Effector memory CD4-positive, alpha-beta T cell (primary cell): ENCODE measurements at regions not wholly inside any gene's neighbourhood (a gene's known extent, or its start where the extent isn't known, plus 50 kb on each side); places are given as distances from the start of the nearest gene placed in this dataset.

ENCODE experiments used
- DNase-seq, 3 donors: peaks; one replicate each; pipeline ENCODE4 v3.0.0-alpha.2; 2020
- H3K27ac ChIP-seq: 2 replicates; pipeline ENCODE4 v1.7.0; 2013; ENCODE audit warnings: mild to moderate bottlenecking, low read length, moderate library complexity; ENCODE audit not compliant: insufficient read depth, poor library complexity, severe bottlenecking
- H3K27me3 ChIP-seq: replicated peaks from 2 replicates; pipeline ENCODE4 v1.7.0; 2013; ENCODE audit warnings: mild to moderate bottlenecking, low read length; ENCODE audit not compliant: insufficient read depth, control insufficient read depth, poor library complexity, severe bottlenecking
- H3K36me3 ChIP-seq: 2 replicates; pipeline ENCODE4 v1.7.0; 2013; ENCODE audit warnings: mild to moderate bottlenecking, low read length, moderate library complexity; ENCODE audit not compliant: control insufficient read depth, insufficient read depth
- H3K4me1 ChIP-seq: 2 replicates; pipeline ENCODE4 v1.7.0; 2013; ENCODE audit warnings: low read length, mild to moderate bottlenecking; ENCODE audit not compliant: control insufficient read depth, insufficient read depth, poor library complexity, severe bottlenecking
- H3K4me3 ChIP-seq: 2 replicates; pipeline ENCODE4 v1.7.0; 2013; ENCODE audit warnings: low read length, low read depth, mild to moderate bottlenecking; ENCODE audit not compliant: insufficient read depth, poor library complexity, severe bottlenecking
- H3K9me3 ChIP-seq: 2 replicates; pipeline ENCODE4 v1.7.0; 2013; ENCODE audit warnings: mild to moderate bottlenecking, low read length, moderate library complexity; ENCODE audit not compliant: control insufficient read depth

- H3K4me1 ChIP-seq: no peaks in the 10 kb centered on the region
- no peak overlapping the region for H3K4me3 ChIP-seq
- no peak overlapping the region for H3K27ac ChIP-seq
- no peaks in the 10 kb centered on the region for H3K36me3 ChIP-seq
- DNase-seq: no peak
- H3K27me3 ChIP-seq: no peaks in the 10 kb centered on the region
- no peaks in the 10 kb centered on the region for H3K9me3 ChIP-seq
Measured at GRCh38 chr4:138756519-138756918, 259.1 kb upstream of the NOCT start.

GRCh38 chr4:138751309-138751708, 264.3 kb upstream of the NOCT start:
- H3K27me3 ChIP-seq: no peaks in the 10 kb centered on the region
- H3K27ac ChIP-seq: no peak overlapping the region
- no peak overlapping the region for H3K4me3 ChIP-seq
- H3K9me3 ChIP-seq: no peaks in the 10 kb centered on the region
- H3K36me3 ChIP-seq: no peaks in the 10 kb centered on the region
- H3K4me1 ChIP-seq: no peaks in the 10 kb centered on the region
- DNase-seq: no peak

- DNase-seq: no peak
- Histone ChIP-seq H3K27me3 (no peaks in the 10 kb centered on the region), H3K27ac (no peak overlapping the region), H3K9me3 (no peaks in the 10 kb centered on the region), H3K36me3 (no peaks in the 10 kb centered on the region), H3K4me1 (no peaks in the 10 kb centered on the region), H3K4me3 (no peak overlapping the region)
Measured at GRCh38 chr4:138749303-138749702, 266.3 kb upstream of the NOCT start.

- H3K4me1 ChIP-seq: no peaks in the 10 kb centered on the region
- no peak overlapping the region for H3K27ac ChIP-seq
- no peaks in the 10 kb centered on the region for H3K9me3 ChIP-seq
- no peaks in the 10 kb centered on the region for H3K36me3 ChIP-seq
- DNase-seq: no peak
- H3K4me3 ChIP-seq: no peak overlapping the region
- no peaks in the 10 kb centered on the region for H3K27me3 ChIP-seq
Measured at GRCh38 chr4:138741766-138742377, 273.7 kb upstream of the NOCT start.

- Histone ChIP-seq H3K36me3 (no peaks in the 10 kb centered on the region), H3K27ac (no peak overlapping the region)
- DNase-seq: no peak
Measured at GRCh38 chr4:138740816-138741745, 274.5 kb upstream of the NOCT start.

GRCh38 chr4:138736362-138736761, 279.2 kb upstream of the NOCT start:
- Histone ChIP-seq H3K27me3 (no peaks in the 10 kb centered on the region), H3K36me3 (no peaks in the 10 kb centered on the region), H3K4me1 (no peaks in the 10 kb centered on the region), H3K27ac (no peak overlapping the region), H3K4me3 (no peak overlapping the region), H3K9me3 (no peaks in the 10 kb centered on the region)
- DNase-seq: no peak

More at GRCh38 chr4:138740816-138741745, 274.5 kb upstream of the NOCT start:
- no peaks in the 10 kb centered on the region for H3K27me3 ChIP-seq
- no peak overlapping the region for H3K4me3 ChIP-seq
- no peaks in the 10 kb centered on the region for H3K9me3 ChIP-seq
- no peaks in the 10 kb centered on the region for H3K4me1 ChIP-seq

- no peaks in the 10 kb centered on the region for H3K4me1 ChIP-seq
- DNase-seq: no peak
- no peaks in the 10 kb centered on the region for H3K9me3 ChIP-seq
- no peak overlapping the region for H3K4me3 ChIP-seq
- no peaks in the 10 kb centered on the region for H3K27me3 ChIP-seq
- no peak overlapping the region for H3K27ac ChIP-seq
- H3K36me3 ChIP-seq: no peaks in the 10 kb centered on the region
Measured at GRCh38 chr4:138734746-138735145, 280.8 kb upstream of the NOCT start.

GRCh38 chr4:138728566-138728965, 287.0 kb upstream of the NOCT start:
- H3K4me1 ChIP-seq: no peaks in the 10 kb centered on the region
- no peak for DNase-seq

GRCh38 chr4:138727731-138728130, 287.9 kb upstream of the NOCT start:
- H3K9me3 ChIP-seq: no peaks in the 10 kb centered on the region
- no peaks in the 10 kb centered on the region for H3K4me1 ChIP-seq
- H3K27me3 ChIP-seq: no peaks in the 10 kb centered on the region
- no peak overlapping the region for H3K4me3 ChIP-seq
- no peak overlapping the region for H3K27ac ChIP-seq
- H3K36me3 ChIP-seq: no peaks in the 10 kb centered on the region
- DNase-seq: no peak

More at GRCh38 chr4:138728566-138728965, 287.0 kb upstream of the NOCT start:
- no peaks in the 10 kb centered on the region for H3K9me3 ChIP-seq
- H3K36me3 ChIP-seq: no peaks in the 10 kb centered on the region
- H3K27me3 ChIP-seq: no peaks in the 10 kb centered on the region
- H3K27ac ChIP-seq: no peak overlapping the region
- no peak overlapping the region for H3K4me3 ChIP-seq

- Histone ChIP-seq H3K4me1 (no peaks in the 10 kb centered on the region), H3K27me3 (no peaks in the 10 kb centered on the region), H3K27ac (no peak overlapping the region), H3K9me3 (no peaks in the 10 kb centered on the region), H3K4me3 (no peak overlapping the region), H3K36me3 (no peaks in the 10 kb centered on the region)
- no peak for DNase-seq
Measured at GRCh38 chr4:138724530-138724929, 291.1 kb upstream of the NOCT start.
